GM12878 (cell line): ENCODE measurements at regions not wholly inside any gene's neighbourhood (a gene's known extent, or its start where the extent isn't known, plus 50 kb on each side); places are given as distances from the start of the nearest gene placed in this dataset.

Experiments
- EZH2 ChIP-seq: IDR thresholded peaks from 2 replicates; pipeline ENCODE4 v1.6.1; 2012; ENCODE audit warnings: low read depth, mild to moderate bottlenecking, control low read depth, inconsistent platforms, low read length, borderline replicate concordance; ENCODE audit not compliant: control insufficient read depth
- FOXM1 ChIP-seq: IDR thresholded peaks from 2 replicates; pipeline ENCODE4 v1.6.1; 2012; ENCODE audit warnings: low read depth, mild to moderate bottlenecking, inconsistent platforms, low read length, moderate library complexity
- HDAC2 ChIP-seq: fragments of 200-600 bp; sonication (generic); IDR thresholded peaks from 2 replicates; pipeline ENCODE4 v1.6.1; 2017
- JUNB ChIP-seq: IDR thresholded peaks from 2 replicates; pipeline ENCODE4 v1.6.1; 2016; ENCODE audit warnings: antibody characterized with exemption, mild to moderate bottlenecking
- NBN ChIP-seq: fragments of 450-650 bp; IDR thresholded peaks from 2 replicates; pipeline ENCODE4 v1.6.1; 2016
- NFYB ChIP-seq: IDR thresholded peaks from 2 replicates; pipeline ENCODE4 v1.6.1; 2011; ENCODE audit warnings: low read depth, mild to moderate bottlenecking, low read length, improper control_type of control experiment, moderate library complexity; ENCODE audit not compliant: insufficient read depth
- RAD21 ChIP-seq: IDR thresholded peaks from 2 replicates; pipeline ENCODE4 v1.6.1; 2011; ENCODE audit warnings: mild to moderate bottlenecking, low read depth, low read length, moderate library complexity; ENCODE audit not compliant: insufficient read depth
- STAT3 ChIP-seq: IDR thresholded peaks from 2 replicates; pipeline ENCODE4 v1.6.1; 2011; ENCODE audit warnings: low read depth, low read length, improper control_type of control experiment
- TCF7 ChIP-seq: IDR thresholded peaks from 2 replicates; pipeline ENCODE4 v1.6.1; 2014; ENCODE audit warnings: antibody characterized with exemption, borderline replicate concordance
- TF ChIP-seq, protein P1 (sequence below), 3 experiments: IDR thresholded peaks in 2 of 3; conservative IDR thresholded peaks in 1 of 3; 2 replicates each; pipeline ENCODE4 v1.5.1; 2011; ENCODE audit warnings: low read depth in 3 of 3, low read length in 3 of 3, mild to moderate bottlenecking in 3 of 3, control low read depth in 2 of 3, moderate library complexity in 2 of 3, inconsistent platforms in 1 of 3, mixed read lengths in 1 of 3; ENCODE audit not compliant: control insufficient read depth in 2 of 3, insufficient read depth in 1 of 3; ENCODE audit errors: extremely low read depth in 1 of 3
- TF ChIP-seq, protein P2 (sequence below): IDR thresholded peaks from 2 replicates; pipeline ENCODE4 v1.6.1; 2011; ENCODE audit warnings: borderline replicate concordance, low read depth, mild to moderate bottlenecking, moderate library complexity, mixed read lengths, low read length; ENCODE audit not compliant: insufficient read depth; ENCODE audit errors: extremely low read length
- TF ChIP-seq, protein P3 (sequence below): IDR thresholded peaks from 2 replicates; pipeline ENCODE4 v1.6.1; 2012; ENCODE audit warnings: low read length, inconsistent platforms

DNA sequence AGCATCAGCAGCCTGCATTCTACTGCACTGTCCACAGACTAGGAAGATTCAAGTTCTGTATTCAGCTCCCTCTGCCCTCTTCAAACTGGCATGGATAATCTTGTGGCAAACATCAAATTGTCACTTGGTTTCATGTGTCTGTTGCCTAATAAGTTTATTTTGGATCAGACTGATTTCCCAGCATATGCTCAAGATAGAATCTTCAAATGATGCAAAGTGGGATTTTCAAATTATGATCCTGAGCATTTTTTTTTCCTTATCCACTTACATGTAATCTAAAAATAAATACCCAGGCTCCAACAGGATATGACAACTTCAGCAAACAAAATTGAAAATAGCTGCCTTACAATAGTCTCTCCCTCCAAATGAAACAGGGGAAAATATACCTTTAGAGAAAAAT lies 160.9 kb upstream of the VRK2 start:
- TF ChIP-seq, protein P1, sequence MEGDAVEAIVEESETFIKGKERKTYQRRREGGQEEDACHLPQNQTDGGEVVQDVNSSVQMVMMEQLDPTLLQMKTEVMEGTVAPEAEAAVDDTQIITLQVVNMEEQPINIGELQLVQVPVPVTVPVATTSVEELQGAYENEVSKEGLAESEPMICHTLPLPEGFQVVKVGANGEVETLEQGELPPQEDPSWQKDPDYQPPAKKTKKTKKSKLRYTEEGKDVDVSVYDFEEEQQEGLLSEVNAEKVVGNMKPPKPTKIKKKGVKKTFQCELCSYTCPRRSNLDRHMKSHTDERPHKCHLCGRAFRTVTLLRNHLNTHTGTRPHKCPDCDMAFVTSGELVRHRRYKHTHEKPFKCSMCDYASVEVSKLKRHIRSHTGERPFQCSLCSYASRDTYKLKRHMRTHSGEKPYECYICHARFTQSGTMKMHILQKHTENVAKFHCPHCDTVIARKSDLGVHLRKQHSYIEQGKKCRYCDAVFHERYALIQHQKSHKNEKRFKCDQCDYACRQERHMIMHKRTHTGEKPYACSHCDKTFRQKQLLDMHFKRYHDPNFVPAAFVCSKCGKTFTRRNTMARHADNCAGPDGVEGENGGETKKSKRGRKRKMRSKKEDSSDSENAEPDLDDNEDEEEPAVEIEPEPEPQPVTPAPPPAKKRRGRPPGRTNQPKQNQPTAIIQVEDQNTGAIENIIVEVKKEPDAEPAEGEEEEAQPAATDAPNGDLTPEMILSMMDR (IDR thresholded peaks at IDR 0.05 in 2 of 3, conservative IDR thresholded peaks at IDR 0.05 in 1 of 3; ENCODE audit: control insufficient read depth in 2 of 3, extremely low read depth in 1 of 3, insufficient read depth in 1 of 3, low read depth in 3 of 3, low read length in 3 of 3): no peak
- TF ChIP-seq NFYB: no peak
- TF ChIP-seq STAT3: no peak
- TF ChIP-seq RAD21: no peak
- TF ChIP-seq, protein P2, sequence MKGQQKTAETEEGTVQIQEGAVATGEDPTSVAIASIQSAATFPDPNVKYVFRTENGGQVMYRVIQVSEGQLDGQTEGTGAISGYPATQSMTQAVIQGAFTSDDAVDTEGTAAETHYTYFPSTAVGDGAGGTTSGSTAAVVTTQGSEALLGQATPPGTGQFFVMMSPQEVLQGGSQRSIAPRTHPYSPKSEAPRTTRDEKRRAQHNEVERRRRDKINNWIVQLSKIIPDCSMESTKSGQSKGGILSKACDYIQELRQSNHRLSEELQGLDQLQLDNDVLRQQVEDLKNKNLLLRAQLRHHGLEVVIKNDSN: no peak
- no peak for TF ChIP-seq EZH2
- TF ChIP-seq, protein P3, sequence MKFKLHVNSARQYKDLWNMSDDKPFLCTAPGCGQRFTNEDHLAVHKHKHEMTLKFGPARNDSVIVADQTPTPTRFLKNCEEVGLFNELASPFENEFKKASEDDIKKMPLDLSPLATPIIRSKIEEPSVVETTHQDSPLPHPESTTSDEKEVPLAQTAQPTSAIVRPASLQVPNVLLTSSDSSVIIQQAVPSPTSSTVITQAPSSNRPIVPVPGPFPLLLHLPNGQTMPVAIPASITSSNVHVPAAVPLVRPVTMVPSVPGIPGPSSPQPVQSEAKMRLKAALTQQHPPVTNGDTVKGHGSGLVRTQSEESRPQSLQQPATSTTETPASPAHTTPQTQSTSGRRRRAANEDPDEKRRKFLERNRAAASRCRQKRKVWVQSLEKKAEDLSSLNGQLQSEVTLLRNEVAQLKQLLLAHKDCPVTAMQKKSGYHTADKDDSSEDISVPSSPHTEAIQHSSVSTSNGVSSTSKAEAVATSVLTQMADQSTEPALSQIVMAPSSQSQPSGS: 0 out of 2 replicates have a peak, but pooled peaks have one; percentile 23
- no peak for TF ChIP-seq JUNB
- TF ChIP-seq FOXM1: no peak
- TF ChIP-seq TCF7: no peak
- TF ChIP-seq HDAC2: no peak
- TF ChIP-seq NBN: no peak
